ENCODE measurements at regions not wholly inside any gene's neighbourhood (a gene's known extent, or its start where the extent isn't known, plus 50 kb on each side); places are given as distances from the start of the nearest gene placed in this dataset.

DNA sequence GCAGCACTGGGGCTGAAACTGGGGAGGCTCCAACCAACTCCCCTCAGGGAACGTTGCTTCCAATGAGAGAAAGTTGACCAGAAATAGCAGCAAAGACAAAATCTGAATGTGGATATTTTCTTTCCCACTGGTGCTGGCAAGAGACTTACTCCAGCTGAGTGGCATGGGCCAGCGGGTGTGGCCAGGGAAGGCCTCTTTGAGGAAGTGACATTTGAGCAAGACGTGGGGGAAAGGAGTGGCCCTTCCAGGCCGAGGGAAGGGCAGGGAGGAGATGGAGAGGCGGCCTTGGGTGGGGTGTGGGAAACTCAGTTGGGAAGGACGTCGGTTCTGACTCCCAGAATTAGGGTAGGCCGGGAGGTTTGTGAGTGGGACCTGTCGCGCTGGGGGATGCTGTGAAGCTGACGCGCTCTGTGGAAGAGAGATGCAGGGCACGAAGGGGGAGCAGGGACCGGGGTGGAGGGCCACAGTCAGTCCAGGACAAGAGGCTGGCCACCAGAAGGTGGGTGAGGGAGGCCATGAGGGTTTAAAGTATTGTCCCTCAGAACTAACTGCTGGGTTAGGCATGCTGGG is 96.7 kb upstream of the IKZF1 start:
- ATAC-seq: no peak
- Mint-ChIP-seq H3K27ac (no peak overlapping the region), H3K36me3 (no peaks in the 10 kb centered on the region), H3K4me3 (no peak overlapping the region), H3K4me1 (peaks cover 12% of the 10 kb centered on the region), H3K9me3 (no peaks in the 10 kb centered on the region), H3K27me3 (ENCODE audit: low read depth) (no peaks in the 10 kb centered on the region; the same call in 1 of the 2 replicates)
- TF ChIP-seq, protein P1, sequence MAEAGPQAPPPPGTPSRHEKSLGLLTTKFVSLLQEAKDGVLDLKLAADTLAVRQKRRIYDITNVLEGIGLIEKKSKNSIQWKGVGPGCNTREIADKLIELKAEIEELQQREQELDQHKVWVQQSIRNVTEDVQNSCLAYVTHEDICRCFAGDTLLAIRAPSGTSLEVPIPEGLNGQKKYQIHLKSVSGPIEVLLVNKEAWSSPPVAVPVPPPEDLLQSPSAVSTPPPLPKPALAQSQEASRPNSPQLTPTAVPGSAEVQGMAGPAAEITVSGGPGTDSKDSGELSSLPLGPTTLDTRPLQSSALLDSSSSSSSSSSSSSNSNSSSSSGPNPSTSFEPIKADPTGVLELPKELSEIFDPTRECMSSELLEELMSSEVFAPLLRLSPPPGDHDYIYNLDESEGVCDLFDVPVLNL (CRISPR knock-in tag; IDR thresholded peaks at IDR 0.05; ENCODE audit: borderline replicate concordance, low read depth): no peak
- CTCF ChIA-PET: interaction anchor here (1.2 to 1.7 kb wide), 3 partner anchors 73 to 159 kb away, joined by 4 to 6 read pairs (median 4); no protein-coding TSS in a partner anchor
- POLR2A ChIA-PET: no interaction called here
- no peak for DNase-seq (ENCODE audit: low spot score)

DNA sequence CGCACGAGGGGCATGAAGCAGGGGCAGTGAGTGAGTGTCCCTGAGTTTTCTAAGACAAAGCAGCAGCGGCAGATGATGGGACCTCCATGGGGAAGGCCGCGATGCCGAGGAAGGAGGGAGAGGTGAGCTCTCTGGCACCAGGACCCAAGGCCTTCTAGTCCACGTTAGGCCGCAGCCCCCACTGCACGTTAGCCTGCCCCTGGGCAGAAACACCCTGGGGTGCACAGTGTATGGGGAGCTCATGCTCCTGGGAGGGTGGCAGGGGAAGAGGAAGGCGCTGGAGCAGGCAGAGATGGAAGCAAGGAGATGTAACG is 97.3 kb upstream of the IKZF1 start:
- Mint-ChIP-seq H3K36me3 (no peaks in the 10 kb centered on the region), H3K4me3 (no peak overlapping the region), H3K27me3 (ENCODE audit: low read depth) (no peaks in the 10 kb centered on the region; the same call in 1 of the 2 replicates), H3K4me1 (peaks cover 12% of the 10 kb centered on the region), H3K27ac (no peak overlapping the region), H3K9me3 (no peaks in the 10 kb centered on the region)
- ATAC-seq: no peak
- ChIA-PET CTCF (interaction anchor here (1.2 to 1.7 kb wide), 3 partner anchors 72 to 160 kb away, joined by 4 to 6 read pairs (median 4); no protein-coding TSS in a partner anchor), POLR2A (no interaction called here)
- DNase-seq (ENCODE audit: low spot score): no peak
- TF ChIP-seq ATF1 (CRISPR knock-in tag; IDR thresholded peaks at IDR 0.05) (no peak), EMX1 (CRISPR knock-in tag; IDR thresholded peaks at IDR 0.05) (no peak), ZNF232 (CRISPR knock-in tag; IDR thresholded peaks at IDR 0.05) (no peak), KAT7 (CRISPR knock-in tag; IDR thresholded peaks at IDR 0.05; ENCODE audit: borderline replicate concordance) (no peak), CBFB (CRISPR knock-in tag; IDR thresholded peaks at IDR 0.05; ENCODE audit: low read depth) (no peak), HMGA2 (CRISPR knock-in tag; IDR thresholded peaks at IDR 0.05) (no peak), JAZF1 (CRISPR knock-in tag; IDR thresholded peaks at IDR 0.05) (no peak), ZNF317 (CRISPR knock-in tag; IDR thresholded peaks at IDR 0.05; ENCODE audit: borderline replicate concordance, low read depth) (no peak), NFATC4 (CRISPR knock-in tag; IDR thresholded peaks at IDR 0.05) (no peak), RELA (CRISPR knock-in tag; IDR thresholded peaks at IDR 0.05; ENCODE audit: borderline replicate concordance) (no peak), SMAD3 (CRISPR knock-in tag; IDR thresholded peaks at IDR 0.05; ENCODE audit: borderline replicate concordance) (no peak)
- TF ChIP-seq, protein P2, sequence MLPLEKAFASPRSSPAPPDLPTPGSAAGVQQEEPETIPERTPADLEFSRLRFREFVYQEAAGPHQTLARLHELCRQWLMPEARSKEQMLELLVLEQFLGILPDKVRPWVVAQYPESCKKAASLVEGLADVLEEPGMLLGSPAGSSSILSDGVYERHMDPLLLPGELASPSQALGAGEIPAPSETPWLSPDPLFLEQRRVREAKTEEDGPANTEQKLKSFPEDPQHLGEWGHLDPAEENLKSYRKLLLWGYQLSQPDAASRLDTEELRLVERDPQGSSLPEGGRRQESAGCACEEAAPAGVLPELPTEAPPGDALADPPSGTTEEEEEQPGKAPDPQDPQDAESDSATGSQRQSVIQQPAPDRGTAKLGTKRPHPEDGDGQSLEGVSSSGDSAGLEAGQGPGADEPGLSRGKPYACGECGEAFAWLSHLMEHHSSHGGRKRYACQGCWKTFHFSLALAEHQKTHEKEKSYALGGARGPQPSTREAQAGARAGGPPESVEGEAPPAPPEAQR (CRISPR knock-in tag; IDR thresholded peaks at IDR 0.05): no peak
- TF ChIP-seq, protein P3, sequence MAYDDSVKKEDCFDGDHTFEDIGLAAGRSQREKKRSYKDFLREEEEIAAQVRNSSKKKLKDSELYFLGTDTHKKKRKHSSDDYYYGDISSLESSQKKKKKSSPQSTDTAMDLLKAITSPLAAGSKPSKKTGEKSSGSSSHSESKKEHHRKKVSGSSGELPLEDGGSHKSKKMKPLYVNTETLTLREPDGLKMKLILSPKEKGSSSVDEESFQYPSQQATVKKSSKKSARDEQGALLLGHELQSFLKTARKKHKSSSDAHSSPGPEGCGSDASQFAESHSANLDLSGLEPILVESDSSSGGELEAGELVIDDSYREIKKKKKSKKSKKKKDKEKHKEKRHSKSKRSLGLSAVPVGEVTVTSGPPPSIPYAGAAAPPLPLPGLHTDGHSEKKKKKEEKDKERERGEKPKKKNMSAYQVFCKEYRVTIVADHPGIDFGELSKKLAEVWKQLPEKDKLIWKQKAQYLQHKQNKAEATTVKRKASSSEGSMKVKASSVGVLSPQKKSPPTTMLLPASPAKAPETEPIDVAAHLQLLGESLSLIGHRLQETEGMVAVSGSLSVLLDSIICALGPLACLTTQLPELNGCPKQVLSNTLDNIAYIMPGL (CRISPR knock-in tag; IDR thresholded peaks at IDR 0.05): no peak
- TF ChIP-seq, protein P4, sequence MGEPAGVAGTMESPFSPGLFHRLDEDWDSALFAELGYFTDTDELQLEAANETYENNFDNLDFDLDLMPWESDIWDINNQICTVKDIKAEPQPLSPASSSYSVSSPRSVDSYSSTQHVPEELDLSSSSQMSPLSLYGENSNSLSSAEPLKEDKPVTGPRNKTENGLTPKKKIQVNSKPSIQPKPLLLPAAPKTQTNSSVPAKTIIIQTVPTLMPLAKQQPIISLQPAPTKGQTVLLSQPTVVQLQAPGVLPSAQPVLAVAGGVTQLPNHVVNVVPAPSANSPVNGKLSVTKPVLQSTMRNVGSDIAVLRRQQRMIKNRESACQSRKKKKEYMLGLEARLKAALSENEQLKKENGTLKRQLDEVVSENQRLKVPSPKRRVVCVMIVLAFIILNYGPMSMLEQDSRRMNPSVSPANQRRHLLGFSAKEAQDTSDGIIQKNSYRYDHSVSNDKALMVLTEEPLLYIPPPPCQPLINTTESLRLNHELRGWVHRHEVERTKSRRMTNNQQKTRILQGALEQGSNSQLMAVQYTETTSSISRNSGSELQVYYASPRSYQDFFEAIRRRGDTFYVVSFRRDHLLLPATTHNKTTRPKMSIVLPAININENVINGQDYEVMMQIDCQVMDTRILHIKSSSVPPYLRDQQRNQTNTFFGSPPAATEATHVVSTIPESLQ (CRISPR knock-in tag; IDR thresholded peaks at IDR 0.05): no peak
- TF ChIP-seq, protein P5, sequence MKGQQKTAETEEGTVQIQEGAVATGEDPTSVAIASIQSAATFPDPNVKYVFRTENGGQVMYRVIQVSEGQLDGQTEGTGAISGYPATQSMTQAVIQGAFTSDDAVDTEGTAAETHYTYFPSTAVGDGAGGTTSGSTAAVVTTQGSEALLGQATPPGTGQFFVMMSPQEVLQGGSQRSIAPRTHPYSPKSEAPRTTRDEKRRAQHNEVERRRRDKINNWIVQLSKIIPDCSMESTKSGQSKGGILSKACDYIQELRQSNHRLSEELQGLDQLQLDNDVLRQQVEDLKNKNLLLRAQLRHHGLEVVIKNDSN (CRISPR knock-in tag; IDR thresholded peaks at IDR 0.05): no peak
- TF ChIP-seq, protein P6, sequence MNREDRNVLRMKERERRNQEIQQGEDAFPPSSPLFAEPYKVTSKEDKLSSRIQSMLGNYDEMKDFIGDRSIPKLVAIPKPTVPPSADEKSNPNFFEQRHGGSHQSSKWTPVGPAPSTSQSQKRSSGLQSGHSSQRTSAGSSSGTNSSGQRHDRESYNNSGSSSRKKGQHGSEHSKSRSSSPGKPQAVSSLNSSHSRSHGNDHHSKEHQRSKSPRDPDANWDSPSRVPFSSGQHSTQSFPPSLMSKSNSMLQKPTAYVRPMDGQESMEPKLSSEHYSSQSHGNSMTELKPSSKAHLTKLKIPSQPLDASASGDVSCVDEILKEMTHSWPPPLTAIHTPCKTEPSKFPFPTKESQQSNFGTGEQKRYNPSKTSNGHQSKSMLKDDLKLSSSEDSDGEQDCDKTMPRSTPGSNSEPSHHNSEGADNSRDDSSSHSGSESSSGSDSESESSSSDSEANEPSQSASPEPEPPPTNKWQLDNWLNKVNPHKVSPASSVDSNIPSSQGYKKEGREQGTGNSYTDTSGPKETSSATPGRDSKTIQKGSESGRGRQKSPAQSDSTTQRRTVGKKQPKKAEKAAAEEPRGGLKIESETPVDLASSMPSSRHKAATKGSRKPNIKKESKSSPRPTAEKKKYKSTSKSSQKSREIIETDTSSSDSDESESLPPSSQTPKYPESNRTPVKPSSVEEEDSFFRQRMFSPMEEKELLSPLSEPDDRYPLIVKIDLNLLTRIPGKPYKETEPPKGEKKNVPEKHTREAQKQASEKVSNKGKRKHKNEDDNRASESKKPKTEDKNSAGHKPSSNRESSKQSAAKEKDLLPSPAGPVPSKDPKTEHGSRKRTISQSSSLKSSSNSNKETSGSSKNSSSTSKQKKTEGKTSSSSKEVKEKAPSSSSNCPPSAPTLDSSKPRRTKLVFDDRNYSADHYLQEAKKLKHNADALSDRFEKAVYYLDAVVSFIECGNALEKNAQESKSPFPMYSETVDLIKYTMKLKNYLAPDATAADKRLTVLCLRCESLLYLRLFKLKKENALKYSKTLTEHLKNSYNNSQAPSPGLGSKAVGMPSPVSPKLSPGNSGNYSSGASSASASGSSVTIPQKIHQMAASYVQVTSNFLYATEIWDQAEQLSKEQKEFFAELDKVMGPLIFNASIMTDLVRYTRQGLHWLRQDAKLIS (CRISPR knock-in tag; IDR thresholded peaks at IDR 0.05; ENCODE audit: borderline replicate concordance): no peak
- TF ChIP-seq, protein P7, sequence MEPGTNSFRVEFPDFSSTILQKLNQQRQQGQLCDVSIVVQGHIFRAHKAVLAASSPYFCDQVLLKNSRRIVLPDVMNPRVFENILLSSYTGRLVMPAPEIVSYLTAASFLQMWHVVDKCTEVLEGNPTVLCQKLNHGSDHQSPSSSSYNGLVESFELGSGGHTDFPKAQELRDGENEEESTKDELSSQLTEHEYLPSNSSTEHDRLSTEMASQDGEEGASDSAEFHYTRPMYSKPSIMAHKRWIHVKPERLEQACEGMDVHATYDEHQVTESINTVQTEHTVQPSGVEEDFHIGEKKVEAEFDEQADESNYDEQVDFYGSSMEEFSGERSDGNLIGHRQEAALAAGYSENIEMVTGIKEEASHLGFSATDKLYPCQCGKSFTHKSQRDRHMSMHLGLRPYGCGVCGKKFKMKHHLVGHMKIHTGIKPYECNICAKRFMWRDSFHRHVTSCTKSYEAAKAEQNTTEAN (CRISPR knock-in tag; IDR thresholded peaks at IDR 0.05): no peak
- TF ChIP-seq, protein P8, sequence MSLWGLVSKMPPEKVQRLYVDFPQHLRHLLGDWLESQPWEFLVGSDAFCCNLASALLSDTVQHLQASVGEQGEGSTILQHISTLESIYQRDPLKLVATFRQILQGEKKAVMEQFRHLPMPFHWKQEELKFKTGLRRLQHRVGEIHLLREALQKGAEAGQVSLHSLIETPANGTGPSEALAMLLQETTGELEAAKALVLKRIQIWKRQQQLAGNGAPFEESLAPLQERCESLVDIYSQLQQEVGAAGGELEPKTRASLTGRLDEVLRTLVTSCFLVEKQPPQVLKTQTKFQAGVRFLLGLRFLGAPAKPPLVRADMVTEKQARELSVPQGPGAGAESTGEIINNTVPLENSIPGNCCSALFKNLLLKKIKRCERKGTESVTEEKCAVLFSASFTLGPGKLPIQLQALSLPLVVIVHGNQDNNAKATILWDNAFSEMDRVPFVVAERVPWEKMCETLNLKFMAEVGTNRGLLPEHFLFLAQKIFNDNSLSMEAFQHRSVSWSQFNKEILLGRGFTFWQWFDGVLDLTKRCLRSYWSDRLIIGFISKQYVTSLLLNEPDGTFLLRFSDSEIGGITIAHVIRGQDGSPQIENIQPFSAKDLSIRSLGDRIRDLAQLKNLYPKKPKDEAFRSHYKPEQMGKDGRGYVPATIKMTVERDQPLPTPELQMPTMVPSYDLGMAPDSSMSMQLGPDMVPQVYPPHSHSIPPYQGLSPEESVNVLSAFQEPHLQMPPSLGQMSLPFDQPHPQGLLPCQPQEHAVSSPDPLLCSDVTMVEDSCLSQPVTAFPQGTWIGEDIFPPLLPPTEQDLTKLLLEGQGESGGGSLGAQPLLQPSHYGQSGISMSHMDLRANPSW (CRISPR knock-in tag; conservative IDR thresholded peaks at IDR 0.05; ENCODE audit: low read depth): no peak
